CD4-positive, alpha-beta T cell treated with Interleukin-17A for 1 hour (primary cell): ENCODE measurements at regions not wholly inside any gene's neighbourhood (a gene's known extent, or its start where the extent isn't known, plus 50 kb on each side); places are given as distances from the start of the nearest gene placed in this dataset.

Experiments
- DNase-seq: peaks from one replicate; pipeline ENCODE4 v3.0.0-alpha.2; 2020

DNA sequence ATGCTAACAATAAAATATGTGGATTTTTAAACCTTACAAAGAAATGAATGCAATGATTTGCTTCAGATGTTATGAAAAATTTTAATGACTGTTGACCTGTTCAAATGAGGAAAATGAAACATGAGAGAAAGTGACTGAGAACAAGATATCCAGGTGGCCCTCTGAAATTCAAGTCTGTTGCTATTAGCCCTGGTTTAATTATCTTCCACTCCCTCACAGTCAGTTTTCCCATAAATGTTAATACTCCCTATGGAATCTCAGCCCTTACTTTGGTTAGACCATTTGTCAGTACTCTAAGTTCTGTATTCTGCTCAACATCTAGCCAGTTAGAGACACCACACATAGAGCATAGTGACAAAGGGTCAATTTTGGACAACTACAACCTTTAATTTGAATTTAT lies 327.8 kb downstream of the PDGFC start:
- no peak for DNase-seq

DNA sequence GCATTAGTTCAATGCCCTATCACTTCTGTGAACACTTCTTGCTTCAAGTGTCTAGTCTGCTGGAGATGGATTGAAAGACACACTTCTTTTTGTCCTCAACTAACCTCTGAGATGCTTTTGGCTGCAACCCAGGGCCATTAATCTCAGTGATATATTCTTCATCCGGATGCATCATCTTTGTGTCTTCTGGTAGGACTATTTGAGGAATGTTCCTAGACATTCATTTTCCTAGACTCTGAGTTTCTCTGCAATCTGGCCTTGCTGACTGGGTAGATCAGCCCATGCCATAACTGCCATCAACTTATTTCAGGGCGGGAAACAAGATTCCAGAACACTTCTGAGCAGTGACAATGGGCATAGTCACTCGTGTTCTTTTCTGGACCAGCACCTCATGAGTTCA lies 329.4 kb downstream of the PDGFC start:
- no peak for DNase-seq

DNA sequence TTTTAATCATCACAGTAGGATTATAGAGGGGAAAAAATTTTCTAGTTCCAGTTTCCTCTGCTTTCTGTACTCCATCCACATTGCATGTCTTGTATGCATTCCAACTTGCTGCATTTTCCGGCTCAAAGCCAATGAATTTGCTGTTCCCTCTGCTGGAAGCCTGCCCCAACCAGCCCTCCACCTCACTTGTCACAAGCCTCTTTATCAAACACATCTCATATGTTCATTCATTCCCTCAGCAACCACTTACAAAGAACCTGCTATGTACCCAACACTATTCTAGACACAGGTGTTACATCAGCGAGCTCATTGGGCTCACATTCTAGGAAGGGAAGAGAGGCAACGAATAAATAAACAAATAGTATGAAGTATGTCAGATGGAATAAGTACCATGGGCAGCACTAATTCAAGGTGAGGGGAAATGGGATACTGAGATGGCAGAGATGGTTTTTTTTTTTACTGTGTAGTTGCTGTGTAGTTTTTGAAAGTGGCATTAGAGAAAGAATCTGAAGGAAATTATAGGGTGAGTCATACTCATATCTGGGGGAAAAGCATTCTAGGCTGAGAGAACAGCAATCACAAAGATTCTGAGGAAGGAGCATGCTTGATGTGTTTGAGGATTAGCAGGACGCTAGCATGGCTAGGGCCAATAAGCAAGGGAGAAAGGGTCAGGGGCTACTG lies 332.5 kb downstream of the PDGFC start:
- DNase-seq = no peak

DNA sequence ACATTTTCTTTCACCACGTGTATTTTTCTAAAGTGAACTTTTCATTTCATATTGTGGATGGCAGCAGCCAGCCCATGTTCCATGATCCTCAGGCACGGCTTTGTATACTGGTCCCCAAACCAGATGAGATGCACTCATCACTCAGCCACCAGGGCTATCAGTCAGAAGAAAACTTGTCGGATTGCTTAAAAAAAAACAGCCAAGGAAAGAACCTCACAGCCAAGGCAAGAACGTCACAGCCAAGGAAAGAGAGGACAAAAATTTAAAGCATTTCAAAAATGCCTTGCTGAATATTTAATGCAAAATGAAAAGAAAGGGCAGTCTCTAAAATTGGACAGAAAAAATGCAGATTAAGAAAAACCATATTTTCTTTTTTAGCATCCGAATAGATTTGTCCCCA lies 333.3 kb downstream of the PDGFC start:
- no peak for DNase-seq

DNA sequence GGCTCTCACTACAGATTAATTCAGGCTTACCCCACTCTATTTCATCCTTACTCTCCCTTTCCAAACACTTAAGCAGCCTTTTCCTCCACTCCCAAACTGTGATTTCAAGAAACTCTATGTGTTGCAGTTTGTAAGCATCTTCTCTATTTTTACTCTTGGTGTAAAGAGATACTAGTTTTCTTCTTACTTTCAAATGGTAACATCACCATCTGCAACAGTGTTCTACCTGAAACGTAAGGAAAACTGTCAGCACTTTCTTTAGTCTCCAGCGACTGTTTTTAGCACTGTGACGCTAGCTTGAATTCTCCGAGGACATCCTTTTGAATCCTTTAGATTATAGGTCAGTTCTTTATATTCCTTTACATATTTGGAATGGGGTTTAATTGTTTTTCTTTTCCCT lies 335.2 kb downstream of the PDGFC start:
- DNase-seq = no peak

DNA sequence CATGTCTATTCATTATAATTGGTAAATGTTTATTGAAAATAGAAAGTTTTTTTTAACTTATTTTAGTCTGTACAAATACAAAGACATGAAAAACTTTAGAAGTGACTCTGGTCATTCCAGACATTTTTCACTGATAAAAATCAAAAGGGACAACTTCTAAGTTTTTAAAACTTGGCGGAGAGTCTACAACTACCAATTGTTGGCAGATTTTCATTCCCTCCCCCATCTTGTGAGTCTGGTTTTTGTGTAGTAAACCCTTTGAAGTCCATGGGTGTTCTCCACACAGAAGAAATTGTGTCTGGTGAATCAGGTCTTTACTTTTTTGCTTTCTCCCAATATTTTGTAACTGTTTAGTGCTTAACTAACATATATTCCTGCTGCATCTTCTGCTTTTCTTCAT lies 336.5 kb downstream of the PDGFC start:
- no peak for DNase-seq

DNA sequence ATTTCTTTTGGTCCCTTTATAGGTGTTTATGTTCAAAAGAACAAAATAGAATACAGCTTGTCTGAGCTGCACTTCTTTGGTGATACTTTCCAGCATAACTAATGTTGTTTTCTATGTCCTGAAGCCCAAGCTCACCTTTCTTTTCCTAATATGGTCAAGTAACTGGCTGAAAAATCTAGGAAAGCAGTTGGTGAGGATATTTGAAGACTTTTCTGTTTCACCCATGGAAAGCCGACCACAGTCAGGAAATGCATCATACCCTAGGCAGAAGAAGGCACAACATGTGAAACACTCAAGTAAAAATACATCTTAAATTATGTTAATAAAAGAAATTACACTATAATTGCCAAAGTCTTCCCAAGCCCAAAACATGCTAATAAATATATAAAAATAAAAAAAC lies 337.0 kb downstream of the PDGFC start:
- no peak for DNase-seq

DNA sequence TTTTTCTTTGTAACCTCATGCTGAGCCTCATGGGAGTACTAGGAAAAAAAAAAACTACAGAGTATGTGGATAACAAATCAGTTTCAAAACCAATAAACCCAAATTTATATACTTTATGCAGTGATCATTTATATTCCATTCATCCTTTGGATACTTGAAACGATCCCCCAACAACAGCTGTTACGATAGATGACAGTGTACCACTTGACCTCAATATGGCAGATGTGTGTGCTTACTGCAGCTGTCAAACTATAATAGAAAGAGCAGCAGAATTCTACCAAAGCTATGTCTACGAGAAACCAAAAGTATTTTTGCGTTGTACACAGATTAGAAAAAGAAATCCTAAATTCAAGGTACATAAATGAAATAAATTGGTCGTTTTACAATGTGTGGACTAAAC lies 337.8 kb downstream of the PDGFC start:
- DNase-seq = no peak

DNA sequence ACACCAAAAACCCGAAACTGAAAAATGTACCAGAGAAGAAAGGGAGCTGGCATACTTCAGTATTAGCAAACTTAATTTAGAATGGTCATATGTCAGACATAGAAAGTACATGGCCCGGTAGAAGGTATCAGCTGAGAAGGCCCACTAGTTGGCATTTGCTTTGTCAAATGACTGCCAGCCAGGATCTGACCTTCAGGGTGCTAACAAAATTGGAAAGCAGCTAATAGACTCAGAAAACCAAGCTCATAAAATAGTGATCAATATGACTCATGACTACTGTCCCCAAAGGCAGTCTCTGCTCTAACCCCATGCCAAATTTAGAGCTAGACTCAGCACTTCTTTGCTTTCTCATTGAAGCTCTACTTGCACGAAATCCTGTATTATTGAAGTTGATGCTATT lies 342.7 kb downstream of the PDGFC start:
- no peak for DNase-seq

DNA sequence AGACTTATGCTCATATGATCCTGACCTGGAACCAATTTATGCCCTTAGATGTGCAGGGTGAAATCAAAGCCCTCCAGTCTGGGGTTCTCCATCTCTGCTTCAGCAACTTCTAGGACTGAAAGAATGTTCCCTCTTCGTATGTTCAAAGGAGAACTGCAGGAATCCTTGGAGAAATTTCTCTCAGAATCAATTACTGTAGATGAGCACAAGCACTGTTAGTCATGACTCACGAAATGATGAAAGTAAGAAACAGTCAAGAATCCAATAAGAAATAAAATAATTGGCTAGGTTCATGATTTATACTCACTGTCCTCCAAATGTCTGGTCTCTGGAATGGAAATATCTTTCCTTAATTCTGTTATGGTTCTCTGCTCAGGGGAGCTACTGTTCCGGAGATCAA lies 348.2 kb downstream of the PDGFC start:
- DNase-seq = no peak

DNA sequence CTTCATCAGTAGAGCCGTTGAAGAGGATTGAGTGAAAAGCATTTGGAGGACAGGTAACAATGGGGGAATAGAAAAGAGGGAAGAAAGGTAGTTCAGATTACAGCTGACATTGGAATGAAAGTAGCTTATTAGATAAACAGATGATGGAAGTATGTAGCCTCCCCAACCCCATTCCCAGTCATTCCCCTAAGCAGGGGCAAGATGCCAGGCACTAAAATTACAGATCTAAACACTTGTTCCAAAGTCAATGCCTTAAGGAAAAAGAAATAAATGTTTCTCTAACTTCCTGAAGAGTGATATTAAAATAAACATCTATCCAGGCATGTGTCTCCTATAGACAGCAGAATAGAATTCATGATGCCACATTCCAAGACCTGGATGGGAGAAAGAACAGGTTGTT lies 350.8 kb downstream of the PDGFC start:
- no peak for DNase-seq

DNA sequence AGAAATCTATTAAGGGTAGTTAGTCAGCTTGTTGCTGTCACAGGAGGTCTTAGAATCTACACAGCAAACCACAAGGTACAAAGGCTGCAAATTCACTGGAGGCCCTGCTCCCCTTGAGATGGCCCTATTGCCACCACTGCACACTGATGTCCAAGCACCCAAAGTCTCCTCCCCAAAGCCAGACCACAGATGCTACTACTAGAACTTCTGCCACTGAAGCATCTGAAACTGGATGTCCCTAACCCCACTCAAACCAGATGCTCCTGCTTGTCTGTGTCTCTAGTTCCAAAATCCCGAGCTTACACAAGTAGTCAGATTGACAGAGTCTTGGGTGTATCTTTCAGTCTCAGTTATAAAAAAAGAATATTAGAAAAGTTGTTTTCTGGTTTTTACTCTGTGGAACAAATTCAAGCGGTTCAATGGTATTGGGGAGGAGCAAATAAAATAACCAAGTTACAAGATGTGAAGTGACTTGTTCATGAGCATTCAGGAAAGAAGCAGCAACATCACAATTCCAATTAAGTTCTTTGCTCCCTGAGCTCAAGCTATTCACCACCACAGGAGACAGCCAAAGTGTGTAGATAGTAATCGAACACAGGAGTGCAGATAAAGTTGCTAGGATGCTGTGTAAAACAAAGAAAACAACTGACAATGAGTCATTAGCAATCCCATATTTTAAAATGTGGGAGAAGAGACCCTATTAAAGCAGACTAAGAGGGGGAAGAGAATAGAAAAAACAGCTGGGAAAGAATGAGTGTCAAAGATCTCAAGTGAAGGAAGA lies 352.3 kb downstream of the PDGFC start:
- no peak for DNase-seq

DNA sequence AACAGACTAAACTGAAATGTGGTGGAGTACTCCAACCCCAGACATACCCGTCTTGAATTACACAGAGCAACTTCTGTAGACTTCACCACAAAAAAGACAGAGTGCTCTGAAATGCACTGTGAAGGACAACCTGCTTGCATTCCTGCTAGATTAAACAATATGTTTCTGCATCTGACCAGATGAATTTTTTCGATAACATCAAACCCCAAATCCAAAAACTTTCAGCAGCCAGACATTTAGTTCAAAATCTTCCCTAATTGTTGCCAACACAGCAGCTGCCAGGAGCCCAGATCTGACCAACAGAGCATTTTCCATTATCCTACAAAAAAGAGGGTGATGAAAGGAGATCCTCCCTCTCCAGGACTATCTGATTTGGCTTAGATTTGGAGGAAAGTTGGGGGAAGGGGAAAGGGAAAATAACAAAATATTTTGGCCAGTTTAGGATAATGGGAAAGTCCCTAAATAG lies 356.5 kb downstream of the PDGFC start:
- no peak for DNase-seq

DNA sequence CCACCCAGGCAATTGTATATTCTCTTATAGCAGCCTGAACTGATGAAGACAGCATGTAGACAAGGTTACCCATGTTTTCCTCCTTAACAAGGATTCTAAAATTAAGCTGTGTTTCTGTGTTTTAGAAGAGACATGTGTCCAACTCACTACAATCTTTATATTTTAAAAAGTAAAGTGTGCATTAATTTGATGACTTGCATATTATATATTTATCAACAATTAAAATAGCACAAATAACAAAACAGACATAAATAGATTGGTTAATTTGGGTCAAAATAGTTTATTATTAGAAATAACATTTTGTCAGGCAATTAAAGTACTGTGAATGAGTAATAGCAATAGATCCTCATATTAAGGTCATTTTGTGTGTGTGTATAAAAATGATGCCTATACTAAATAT lies 357.1 kb downstream of the PDGFC start:
- no peak for DNase-seq

DNA sequence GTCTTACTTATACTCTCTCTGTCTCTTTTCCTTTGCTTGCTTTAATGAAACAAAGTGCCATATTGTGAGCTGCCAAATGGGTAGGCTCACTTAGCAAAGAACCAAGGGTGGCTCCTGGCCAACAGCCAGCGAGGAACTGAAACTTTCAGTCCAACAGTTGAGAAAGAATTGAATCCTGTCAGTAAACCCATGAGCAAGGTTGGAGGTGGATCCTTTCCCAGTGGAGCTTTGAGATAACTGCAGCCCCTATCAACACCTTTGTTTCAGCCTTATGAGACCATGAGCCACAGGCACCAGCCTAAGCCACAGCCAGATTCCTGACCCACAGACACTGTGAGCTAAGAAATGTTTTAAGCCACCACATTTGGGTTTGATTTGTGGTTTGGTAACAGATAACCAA lies 362.2 kb downstream of the PDGFC start:
- no peak for DNase-seq

DNA sequence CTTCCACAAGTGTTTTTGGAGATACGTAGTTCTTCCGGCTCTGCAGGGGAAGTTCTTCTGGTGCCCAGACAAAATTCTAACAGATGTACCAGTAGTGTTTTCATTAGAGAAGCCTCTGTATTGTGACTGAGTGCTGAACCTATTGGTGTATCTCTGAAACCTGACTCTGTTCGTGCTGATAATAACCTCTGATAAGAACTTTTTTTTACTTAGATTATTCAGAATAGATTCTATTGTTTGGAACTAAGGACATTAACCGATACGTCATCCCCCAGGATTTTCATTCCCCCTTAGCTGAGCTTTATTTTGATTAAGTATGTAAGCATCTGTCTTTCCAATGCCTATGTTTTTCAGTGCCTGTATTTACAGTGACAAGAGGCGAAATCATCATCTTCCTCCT lies 362.9 kb downstream of the PDGFC start:
- no peak for DNase-seq

DNA sequence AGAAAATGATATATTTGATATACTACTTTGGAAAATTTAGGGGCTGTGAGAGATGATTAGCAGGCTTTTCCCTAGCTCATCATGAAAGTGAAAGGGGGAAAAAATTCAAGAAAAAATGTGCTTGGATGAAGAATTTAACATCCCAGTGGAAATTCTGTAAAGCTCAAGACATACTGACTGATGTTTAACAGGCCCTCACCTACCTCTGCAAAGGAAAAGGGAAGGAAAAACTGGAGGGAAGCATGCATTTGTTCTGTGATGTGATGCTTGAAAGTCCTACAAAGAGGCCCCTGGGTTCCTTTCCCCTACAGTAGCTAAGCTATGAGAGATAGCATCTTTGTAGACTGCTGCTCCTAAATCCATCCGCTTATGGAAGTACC lies 364.1 kb downstream of the PDGFC start:
- no peak for DNase-seq

DNA sequence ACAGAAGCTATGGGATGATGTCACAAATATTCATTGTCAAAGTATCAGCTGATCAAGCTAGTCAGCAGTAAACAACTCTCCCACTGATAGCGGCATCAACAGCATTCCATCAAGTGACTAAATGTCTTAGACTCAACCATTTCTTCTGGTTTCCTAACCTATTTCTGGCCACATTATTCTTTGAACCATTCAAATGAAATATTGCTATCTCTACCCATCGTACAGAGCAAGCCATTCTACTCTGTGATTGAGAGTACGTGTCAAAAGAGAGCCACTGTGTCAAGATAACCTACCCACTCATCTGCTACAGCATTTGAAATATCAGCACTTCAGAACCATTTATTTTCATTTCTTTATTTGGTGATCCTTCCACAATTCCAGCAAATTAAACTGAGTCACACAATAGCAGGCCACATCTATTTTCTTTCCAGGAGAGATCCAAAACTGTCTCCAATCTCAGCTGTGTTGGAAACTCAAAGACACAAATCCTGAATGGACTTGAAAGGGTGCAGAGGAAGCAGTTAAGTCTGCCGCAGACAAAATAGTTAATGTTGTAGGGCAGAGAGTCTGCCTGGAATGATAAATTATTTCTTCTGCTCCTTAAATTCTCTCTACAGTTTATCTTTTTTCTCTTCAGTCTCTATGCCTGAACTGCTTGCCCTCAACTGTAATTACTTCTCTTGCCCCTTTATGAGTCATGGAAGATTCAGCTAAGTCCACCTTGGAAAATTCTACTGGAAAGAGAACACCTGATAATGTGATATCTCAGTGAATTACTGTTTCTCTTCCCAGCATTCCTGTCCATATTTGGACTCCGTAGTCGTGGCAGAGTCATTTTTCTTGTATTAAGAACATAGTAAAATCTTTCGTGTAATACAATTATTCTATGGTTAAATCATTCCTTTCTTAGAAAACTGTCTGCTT lies 364.8 kb downstream of the PDGFC start:
- DNase-seq = no peak

DNA sequence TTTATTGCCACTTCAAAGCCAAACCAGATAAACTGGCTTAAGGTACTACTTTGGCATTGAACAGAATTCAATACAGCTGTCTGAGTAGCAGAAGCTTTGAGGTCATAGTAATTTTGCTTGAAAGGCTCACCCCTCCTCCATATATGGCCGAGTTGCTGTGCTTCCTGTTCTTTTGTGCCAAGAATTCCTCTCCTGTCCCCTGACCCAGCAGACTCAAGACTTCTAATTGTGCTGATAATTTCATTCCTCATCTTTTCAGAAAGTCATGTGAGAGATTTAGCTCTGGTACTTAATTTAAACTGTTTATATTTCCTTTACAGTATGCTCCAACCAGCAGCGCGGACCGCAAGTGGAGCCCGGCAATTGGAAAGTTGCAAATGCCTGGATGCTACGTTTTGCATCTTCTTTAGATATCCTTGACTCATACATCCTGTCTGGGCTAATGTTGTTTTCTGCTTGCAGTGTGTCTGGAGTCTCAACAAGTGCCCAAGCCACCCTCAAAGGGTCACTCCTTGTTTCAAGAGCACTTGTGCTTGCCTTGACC lies 373.4 kb downstream of the PDGFC start:
- no peak for DNase-seq

DNA sequence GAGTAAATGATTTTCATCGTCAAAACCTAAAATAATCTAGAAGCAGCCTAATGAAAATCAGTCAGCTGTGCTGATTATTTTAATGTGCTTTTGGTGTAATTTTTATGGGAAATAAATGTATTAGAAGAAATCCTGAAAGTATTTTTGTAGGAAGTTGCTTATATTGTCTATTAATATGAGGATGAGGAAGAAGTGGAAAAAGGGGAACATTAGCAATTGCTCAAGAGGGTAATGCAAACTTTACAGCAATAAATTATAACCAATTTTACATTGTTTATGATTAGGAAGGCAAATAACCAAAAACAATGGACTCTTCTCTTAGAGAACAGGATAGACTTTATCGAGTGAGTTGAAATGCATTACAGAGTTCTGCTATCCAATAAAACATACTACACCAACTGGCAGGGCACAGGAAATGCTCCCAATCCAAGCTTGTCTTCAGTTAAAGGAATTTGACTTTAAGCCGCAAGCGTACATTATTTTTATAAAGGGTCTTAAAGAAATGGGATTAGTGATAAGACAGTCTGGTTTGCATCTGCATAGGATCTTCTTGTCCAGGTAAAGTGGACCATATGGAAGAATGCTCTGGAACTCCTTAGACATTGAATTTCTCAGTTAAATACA lies 374.8 kb downstream of the PDGFC start:
- DNase-seq = no peak

DNA sequence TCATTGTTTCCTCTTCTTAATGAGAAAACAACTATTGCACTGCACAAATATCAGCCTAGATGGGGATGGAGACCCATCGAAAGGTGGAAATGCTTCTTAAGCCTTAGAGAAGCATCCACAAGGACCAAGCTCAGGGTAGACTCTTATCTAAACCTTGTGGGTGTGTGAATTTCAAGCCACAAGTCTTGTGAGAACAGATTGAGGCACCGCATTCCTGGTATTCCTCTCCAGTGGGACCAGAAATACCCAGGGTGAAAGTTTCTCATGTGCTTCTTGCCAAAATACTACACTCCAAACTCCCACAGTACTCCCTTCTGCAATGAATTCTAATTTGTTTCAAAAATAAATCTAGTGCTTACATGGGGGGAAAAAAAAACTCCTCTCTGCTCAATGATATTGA lies 375.6 kb downstream of the PDGFC start:
- no peak for DNase-seq

DNA sequence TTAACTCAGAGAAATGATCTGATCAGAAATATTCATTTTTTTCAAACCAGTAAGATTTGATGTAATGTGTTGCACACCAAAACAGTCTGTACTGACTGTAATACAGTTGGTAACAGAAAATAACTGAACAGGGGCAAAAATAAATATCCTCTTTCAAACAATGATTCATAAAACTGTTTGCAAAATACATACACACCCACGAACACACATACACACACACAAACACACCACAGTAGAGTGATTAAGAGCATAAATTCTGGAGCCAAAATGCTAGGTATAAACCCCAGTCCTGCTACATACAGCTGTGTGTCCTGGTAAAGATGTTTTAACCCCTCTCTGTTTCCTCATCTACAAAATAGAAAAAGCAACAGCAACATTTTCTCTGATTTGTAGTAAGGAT lies 376.6 kb downstream of the PDGFC start:
- DNase-seq = no peak

DNA sequence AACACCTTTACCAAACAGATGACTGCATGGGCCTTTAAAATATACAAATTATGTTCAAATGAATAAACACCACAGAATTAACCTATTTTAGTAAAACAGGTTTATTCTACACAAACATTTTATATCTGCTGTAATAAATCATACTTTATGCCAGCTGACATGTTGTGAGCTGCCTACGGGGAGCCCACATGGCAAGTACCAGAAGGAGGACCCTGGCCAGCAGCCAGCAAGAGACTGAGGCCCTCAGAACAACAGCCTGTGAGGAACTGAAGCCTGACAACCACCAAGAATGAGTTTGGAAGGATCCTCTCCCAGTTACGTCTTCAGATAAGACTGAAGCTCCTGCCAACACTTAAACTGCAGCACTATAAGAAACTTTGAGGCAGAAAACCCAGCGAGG lies 377.0 kb downstream of the PDGFC start:
- no peak for DNase-seq
